Sigmoid colon (tissue), 4 donors: ENCODE measurements at regions not wholly inside any gene's neighbourhood (a gene's known extent, or its start where the extent isn't known, plus 50 kb on each side); places are given as distances from the start of the nearest gene placed in this dataset.

Source experiments
- EP300 ChIP-seq, 4 donors: sonication (generic); formaldehyde crosslinking; IDR thresholded peaks; one replicate each; pipeline ENCODE4 v1.6.1; 2017; ENCODE audit warnings: antibody characterized with exemption in 4 of 4
- POLR2A ChIP-seq, 2 donors: fragments of 450-650 bp; IDR thresholded peaks; one replicate each; pipeline ENCODE4 v1.6.1; 2016; ENCODE audit warnings: antibody characterized with exemption in 2 of 2, mild to moderate bottlenecking in 2 of 2, moderate library complexity in 2 of 2
- TF ChIP-seq, protein P1 (sequence below), 4 experiments: fragments of 450-650 bp in 3 of 4; fragments of 200-600 bp in 1 of 4; IDR thresholded peaks; one replicate each; pipeline ENCODE4 v1.5.1; 2016 to 2019; ENCODE audit warnings: antibody characterized with exemption in 4 of 4, mild to moderate bottlenecking in 3 of 4, moderate library complexity in 2 of 4

DNA sequence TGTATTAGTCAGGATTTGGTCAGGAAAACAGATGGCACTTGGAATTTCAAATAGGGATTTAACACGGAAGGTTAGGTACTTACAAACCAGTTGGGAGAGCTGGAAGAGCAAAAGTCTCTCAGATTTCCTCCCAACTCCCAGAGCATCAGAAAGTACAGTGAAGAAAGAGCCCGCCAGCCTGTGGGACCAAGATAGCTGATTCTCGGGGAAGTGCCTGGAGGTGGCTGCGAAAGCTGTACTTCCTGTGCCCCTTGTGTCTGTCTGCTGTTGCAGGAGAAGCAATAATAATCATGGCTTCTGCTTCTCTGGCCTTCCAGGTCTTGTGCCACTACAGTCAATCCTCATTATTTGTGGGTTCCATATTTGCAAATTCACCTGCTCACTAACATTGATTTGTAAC is 221.0 kb upstream of the BCOR start:
- TF ChIP-seq, protein P1, sequence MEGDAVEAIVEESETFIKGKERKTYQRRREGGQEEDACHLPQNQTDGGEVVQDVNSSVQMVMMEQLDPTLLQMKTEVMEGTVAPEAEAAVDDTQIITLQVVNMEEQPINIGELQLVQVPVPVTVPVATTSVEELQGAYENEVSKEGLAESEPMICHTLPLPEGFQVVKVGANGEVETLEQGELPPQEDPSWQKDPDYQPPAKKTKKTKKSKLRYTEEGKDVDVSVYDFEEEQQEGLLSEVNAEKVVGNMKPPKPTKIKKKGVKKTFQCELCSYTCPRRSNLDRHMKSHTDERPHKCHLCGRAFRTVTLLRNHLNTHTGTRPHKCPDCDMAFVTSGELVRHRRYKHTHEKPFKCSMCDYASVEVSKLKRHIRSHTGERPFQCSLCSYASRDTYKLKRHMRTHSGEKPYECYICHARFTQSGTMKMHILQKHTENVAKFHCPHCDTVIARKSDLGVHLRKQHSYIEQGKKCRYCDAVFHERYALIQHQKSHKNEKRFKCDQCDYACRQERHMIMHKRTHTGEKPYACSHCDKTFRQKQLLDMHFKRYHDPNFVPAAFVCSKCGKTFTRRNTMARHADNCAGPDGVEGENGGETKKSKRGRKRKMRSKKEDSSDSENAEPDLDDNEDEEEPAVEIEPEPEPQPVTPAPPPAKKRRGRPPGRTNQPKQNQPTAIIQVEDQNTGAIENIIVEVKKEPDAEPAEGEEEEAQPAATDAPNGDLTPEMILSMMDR (IDR thresholded peaks at IDR 0.05), result no peak
- TF ChIP-seq POLR2A (IDR thresholded peaks at IDR 0.05) (no peak), EP300 (IDR thresholded peaks at IDR 0.05) (no peak)
